A549 (cell line): ENCODE measurements at regions not wholly inside any gene's neighbourhood (a gene's known extent, or its start where the extent isn't known, plus 50 kb on each side); places are given as distances from the start of the nearest gene placed in this dataset.
A peak's percentile ranks its signal among the peaks of the same experiment; 100 is the strongest.

Source experiments
- ATAC-seq, 2 experiments: fragments of 200-7000 bp in 1 of 2; fragments of >200 bp in 1 of 2; cut with Nextera tagmentation in 1 of 2; cut with Tn5 transposase in 1 of 2; 3 replicates each; pipeline versions ENCODE4 v1.8.0 to v1.9.1; 2018 to 2020; ENCODE audit warnings: mild to moderate bottlenecking in 1 of 2, moderate library complexity in 1 of 2
- CTCF ChIA-PET: fragments of 300-600 bp; sonication (Branson Sonifier 250); formaldehyde crosslinking; extraction: SDS; loops from one replicate; lab custom pipeline; 2021; ENCODE audit warnings: antibody characterized with exemption, inconsistent platforms; lab: Yijun Ruan, JAX
- POLR2A ChIA-PET: fragments of 350-600 bp; formaldehyde crosslinking; extraction: SDS; loops from one replicate; lab custom pipeline; 2021; ENCODE audit warnings: antibody characterized with exemption, inconsistent platforms; lab: Yijun Ruan, JAX
- DNase-seq, 2 experiments: peaks; one replicate each; pipeline versions ENCODE4 v3.0.0 to v3.0.0-alpha.2; 2011 to 2016; ENCODE audit warnings: low read depth in 1 of 2, low spot score in 1 of 2
- FAIRE-seq: peaks from 2 replicates; lab custom pipeline; 2011; peaks lifted over from hg19 to GRCh38; lab: Jason Lieb, UNC
- H3K27ac ChIP-seq, 2 experiments: fragments of >200 bp; sonication (Bioruptor Twin); formaldehyde crosslinking; 3 replicates each; pipeline ENCODE4 v1.5.1; 2016 to 2017
- H3K4me1 ChIP-seq: fragments of >200 bp; sonication (Bioruptor Twin); formaldehyde crosslinking; 3 replicates; pipeline ENCODE4 v1.6.1; 2016
- H3K4me2 ChIP-seq: fragments of >200 bp; sonication (Bioruptor Twin); formaldehyde crosslinking; 3 replicates; pipeline ENCODE4 v1.6.1; 2016
- H3K4me3 ChIP-seq: fragments of >200 bp; sonication (Bioruptor Twin); formaldehyde crosslinking; 3 replicates; pipeline ENCODE4 v1.5.1; 2016
- H3K9me3 ChIP-seq: fragments of >200 bp; sonication (Bioruptor Twin); formaldehyde crosslinking; 3 replicates; pipeline ENCODE4 v1.6.1; 2016
- BCL3 ChIP-seq: fragments of >200 bp; sonication (Bioruptor Twin); formaldehyde crosslinking; IDR thresholded peaks from 3 replicates; pipeline ENCODE4 v1.6.1; 2016
- BHLHE40 ChIP-seq: IDR thresholded peaks from 2 replicates; pipeline ENCODE4 v1.6.1; 2012; ENCODE audit warnings: low read depth, low read length, inconsistent platforms
- CBX2 ChIP-seq: fragments of 200-600 bp; sonication (generic); IDR thresholded peaks from 2 replicates; pipeline ENCODE4 v1.6.1; 2016; ENCODE audit warnings: low read depth, mild to moderate bottlenecking, borderline replicate concordance
- CBX8 ChIP-seq: fragments of 200-600 bp; sonication (generic); IDR thresholded peaks from 2 replicates; pipeline ENCODE4 v1.6.1; 2016
- CEBPB ChIP-seq, 2 experiments: fragments of >200 bp in 1 of 2; sonication (Bioruptor Twin) in 1 of 2; formaldehyde crosslinking in 1 of 2; IDR thresholded peaks; 2 replicates each; pipeline ENCODE4 v1.6.1; 2012 to 2016
- CHD2 ChIP-seq: fragments of 150-350 bp; IDR thresholded peaks from 2 replicates; pipeline ENCODE4 v1.6.1; 2014; ENCODE audit warnings: low read length; ENCODE audit not compliant: partially characterized antibody
- CHD4 ChIP-seq: fragments of 200-600 bp; sonication (generic); IDR thresholded peaks from 2 replicates; pipeline ENCODE4 v1.6.1; 2016; ENCODE audit warnings: antibody characterized with exemption, mild to moderate bottlenecking, borderline replicate concordance
- ELK1 ChIP-seq: fragments of 150-350 bp; IDR thresholded peaks from 2 replicates; pipeline ENCODE4 v1.6.1; 2014; ENCODE audit warnings: low read depth, mild to moderate bottlenecking, low read length
- ESRRA ChIP-seq: fragments of 150-350 bp; IDR thresholded peaks from 2 replicates; pipeline ENCODE4 v1.6.1; 2014; ENCODE audit warnings: mild to moderate bottlenecking, low read length, borderline replicate concordance
- FOSB ChIP-seq: fragments of 250-450 bp; sonication (Bioruptor Pico); IDR thresholded peaks from 2 replicates; pipeline ENCODE4 v1.5.0; 2020; ENCODE audit warnings: mild to moderate bottlenecking, moderate library complexity
- GATA3 ChIP-seq: IDR thresholded peaks from 2 replicates; pipeline ENCODE4 v1.6.1; 2012; ENCODE audit warnings: borderline replicate concordance
- HEYL ChIP-seq: fragments of 250-450 bp; sonication (Bioruptor Pico); IDR thresholded peaks from 2 replicates; pipeline ENCODE4 v1.8.0; 2021; ENCODE audit warnings: mild to moderate bottlenecking, moderate library complexity
- HOXA7 ChIP-seq: fragments of 250-450 bp; sonication (Bioruptor Pico); IDR thresholded peaks from 2 replicates; pipeline ENCODE4 v1.5.0; 2020; ENCODE audit warnings: mild to moderate bottlenecking, moderate library complexity
- JUN ChIP-seq, 2 experiments: fragments of >200 bp; sonication (Bioruptor Twin); formaldehyde crosslinking; IDR thresholded peaks; 2 replicates in 1 of 2; 3 replicates in 1 of 2; pipeline ENCODE4 v1.6.1; 2016 to 2017
- JUNB ChIP-seq: fragments of >200 bp; sonication (Bioruptor Twin); formaldehyde crosslinking; IDR thresholded peaks from 2 replicates; pipeline ENCODE4 v1.6.1; 2016
- MAFK ChIP-seq: fragments of 450-650 bp; IDR thresholded peaks from 2 replicates; pipeline ENCODE4 v1.6.1; 2014; ENCODE audit not compliant: partially characterized antibody
- MAX ChIP-seq: IDR thresholded peaks from 2 replicates; pipeline ENCODE4 v1.6.1; 2012
- MAZ ChIP-seq: fragments of 150-350 bp; IDR thresholded peaks from 2 replicates; pipeline ENCODE4 v1.6.1; 2014; ENCODE audit warnings: antibody characterized with exemption, low read depth, low read length, borderline replicate concordance
- NPAS2 ChIP-seq: fragments of 250-450 bp; sonication (Bioruptor Pico); IDR thresholded peaks from 2 replicates; pipeline ENCODE4 v1.8.0; 2022; ENCODE audit warnings: mild to moderate bottlenecking, moderate library complexity, borderline replicate concordance
- NR3C1 ChIP-seq: fragments of >200 bp; sonication (Bioruptor Twin); formaldehyde crosslinking; IDR thresholded peaks from 3 replicates; pipeline ENCODE4 v1.6.1; 2017
- POLR2AphosphoS2 ChIP-seq: conservative IDR thresholded peaks from 2 replicates; pipeline ENCODE4 v1.6.1; 2012; ENCODE audit warnings: low read length, improper control_type of control experiment, inconsistent platforms
- RCOR1 ChIP-seq: fragments of 150-350 bp; IDR thresholded peaks from 2 replicates; pipeline ENCODE4 v1.6.1; 2014; ENCODE audit warnings: antibody characterized with exemption, low read length, low read depth
- RFX5 ChIP-seq: fragments of 450-650 bp; IDR thresholded peaks from 2 replicates; pipeline ENCODE4 v1.7.1; 2014; ENCODE audit warnings: antibody characterized with exemption, mild to moderate bottlenecking, moderate library complexity
- RNF2 ChIP-seq: fragments of 200-600 bp; sonication (generic); IDR thresholded peaks from 2 replicates; pipeline ENCODE4 v1.6.1; 2016; ENCODE audit warnings: low read depth, mild to moderate bottlenecking, antibody characterized with exemption, moderate library complexity, borderline replicate concordance
- SREBF2 ChIP-seq: fragments of 450-650 bp; IDR thresholded peaks from 2 replicates; pipeline ENCODE4 v1.6.1; 2014; ENCODE audit warnings: mild to moderate bottlenecking, moderate library complexity
- TFCP2L1 ChIP-seq: fragments of 250-450 bp; sonication (Bioruptor Pico); IDR thresholded peaks from 2 replicates; pipeline ENCODE4 v1.5.0; 2021; ENCODE audit warnings: mild to moderate bottlenecking
- TP53 ChIP-seq: fragments of 250-450 bp; sonication (Bioruptor Pico); IDR thresholded peaks from 2 replicates; pipeline ENCODE4 v1.5.0; 2021; ENCODE audit warnings: mild to moderate bottlenecking, moderate library complexity
- ZFP36 ChIP-seq: fragments of 450-650 bp; IDR thresholded peaks from 2 replicates; pipeline ENCODE4 v1.6.1; 2014; ENCODE audit warnings: borderline replicate concordance; ENCODE audit not compliant: partially characterized antibody
- ZNF302 ChIP-seq: fragments of 250-450 bp; sonication (Bioruptor Pico); IDR thresholded peaks from 2 replicates; pipeline ENCODE4 v1.9.0; 2021; ENCODE audit warnings: inconsistent platforms, mild to moderate bottlenecking, moderate library complexity
- WGBS: methylation state at CpG from one replicate; pipeline ENCODE4 v1.1.6; 2017; ENCODE audit errors: missing lambda C conversion rate; 5-methylcytosine and 5-hydroxymethylcytosine counted together
- TF ChIP-seq, protein P1 (sequence below): IDR thresholded peaks from 2 replicates; pipeline ENCODE4 v1.6.1; 2012; ENCODE audit warnings: low read depth, borderline replicate concordance
- TF ChIP-seq, protein P2 (sequence below): fragments of 250-450 bp; sonication (Bioruptor Pico); IDR thresholded peaks from 2 replicates; pipeline ENCODE4 v1.5.0; 2020; ENCODE audit warnings: low read depth, mild to moderate bottlenecking, moderate library complexity

DNA sequence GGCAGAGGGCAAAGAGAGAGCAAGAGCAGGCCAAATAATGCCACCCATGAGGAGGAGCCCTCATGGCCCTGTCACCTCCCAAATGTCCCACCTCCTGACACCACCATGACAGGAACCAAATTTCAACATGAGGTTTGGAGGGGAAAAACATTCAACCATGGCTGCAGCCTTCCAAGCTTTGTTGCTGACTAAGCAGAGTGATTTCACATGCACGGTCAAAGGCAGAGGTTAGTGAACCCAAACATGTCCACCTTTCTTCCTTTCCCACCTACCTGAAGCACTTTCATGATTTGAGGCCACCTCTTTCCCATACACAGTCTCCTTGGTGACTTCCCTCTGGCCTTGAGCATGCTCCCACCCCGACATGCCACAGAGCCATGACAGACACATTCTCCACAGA lies 89.7 kb downstream of the C11orf91 start:
- Histone ChIP-seq H3K4me3 (no peak overlapping the region), H3K4me1 (no peaks in the 10 kb centered on the region), H3K4me2 (no peak overlapping the region), H3K27ac (no peak overlapping the region), H3K9me3 (no peaks in the 10 kb centered on the region)
- ATAC-seq, result no peak
- POLR2A ChIA-PET, result no interaction called here
- DNase-seq, result no peak
- no peak for FAIRE-seq
- WGBS, result 83% methylated on average over 2 of the region's 2 CpGs
- CTCF ChIA-PET, result interaction anchor here (1.3 kb wide), 1 partner anchor 235 kb away, joined by 3 read pairs; the partner anchor contains the start of gene KIAA1549L
- TF ChIP-seq ESRRA (no peak), MAZ (no peak), MAFK (peak; percentile 74)

DNA sequence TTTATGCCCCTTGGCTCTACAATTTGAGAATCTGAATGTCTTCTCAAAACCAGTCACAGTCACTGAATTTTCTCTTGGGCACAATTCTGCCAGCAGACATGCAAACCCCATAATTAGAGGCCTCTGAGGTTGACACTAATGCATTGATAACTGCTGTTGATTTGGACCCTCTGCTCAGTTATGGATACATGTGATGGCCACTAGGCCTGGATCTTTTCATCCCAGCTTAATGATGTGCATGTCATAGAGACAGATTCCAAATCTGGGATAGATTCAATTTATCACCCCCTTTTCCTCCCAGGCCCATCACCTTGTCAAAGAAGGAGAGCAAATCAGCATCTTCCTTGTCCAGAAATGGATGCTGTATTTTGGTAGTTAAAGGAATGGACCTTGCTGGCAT lies 92.2 kb downstream of the C11orf91 start:
- ChIA-PET CTCF (no interaction called here), POLR2A (no interaction called here)
- ATAC-seq, result no peak
- no peak for DNase-seq
- TF ChIP-seq ZNF302 (CRISPR knock-in tag) (no peak), ELK1 (no peak), POLR2AphosphoS2 (no peak), CBX8 (no peak), BHLHE40 (no peak), JUN (IDR thresholded peaks at IDR 0.05) (no peak), GATA3 (no peak), CHD4 (no peak), ZFP36 (no peak), MAFK (no peak), NPAS2 (CRISPR knock-in tag) (no peak), MAX (no peak), SREBF2 (no peak), BCL3 (no peak), TFCP2L1 (CRISPR knock-in tag) (no peak), CHD2 (no peak), CBX2 (no peak), TP53 (CRISPR knock-in tag) (no peak), FOSB (CRISPR knock-in tag) (no peak)
- TF ChIP-seq, protein P1, sequence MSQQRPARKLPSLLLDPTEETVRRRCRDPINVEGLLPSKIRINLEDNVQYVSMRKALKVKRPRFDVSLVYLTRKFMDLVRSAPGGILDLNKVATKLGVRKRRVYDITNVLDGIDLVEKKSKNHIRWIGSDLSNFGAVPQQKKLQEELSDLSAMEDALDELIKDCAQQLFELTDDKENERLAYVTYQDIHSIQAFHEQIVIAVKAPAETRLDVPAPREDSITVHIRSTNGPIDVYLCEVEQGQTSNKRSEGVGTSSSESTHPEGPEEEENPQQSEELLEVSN, result no peak
- Histone ChIP-seq H3K27ac (no peak overlapping the region), H3K4me2 (no peak overlapping the region), H3K4me3 (no peak overlapping the region), H3K4me1 (no peaks in the 10 kb centered on the region), H3K9me3 (no peaks in the 10 kb centered on the region)
- FAIRE-seq, result no peak

DNA sequence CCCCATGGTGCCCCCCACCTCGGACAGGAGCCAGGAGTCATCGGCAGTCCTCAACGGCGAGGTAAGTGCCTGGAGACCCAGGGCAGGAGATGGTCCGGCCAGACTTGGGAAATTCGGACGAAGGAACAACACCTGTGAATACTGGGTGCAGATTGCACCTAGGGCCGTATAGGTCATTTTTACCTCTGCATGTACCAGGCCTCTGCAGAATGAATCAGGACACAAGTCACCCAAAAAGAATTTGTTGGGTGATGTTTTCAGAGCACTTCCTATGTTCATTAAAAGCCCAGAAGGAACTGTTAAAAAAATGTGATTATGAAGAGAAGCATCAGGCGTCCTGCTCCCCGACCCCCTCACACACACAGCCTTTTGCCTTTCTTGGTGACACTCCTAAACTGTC lies 93.9 kb downstream of the C11orf91 start:
- DNase-seq (no peak), FAIRE-seq (no peak), ATAC-seq (no peak)
- H3K27ac ChIP-seq, result no peak overlapping the region
- H3K4me3 ChIP-seq, result no peak overlapping the region
- no peaks in the 10 kb centered on the region for H3K4me1 ChIP-seq
- no peak for TF ChIP-seq RNF2
- TF ChIP-seq, protein P2, sequence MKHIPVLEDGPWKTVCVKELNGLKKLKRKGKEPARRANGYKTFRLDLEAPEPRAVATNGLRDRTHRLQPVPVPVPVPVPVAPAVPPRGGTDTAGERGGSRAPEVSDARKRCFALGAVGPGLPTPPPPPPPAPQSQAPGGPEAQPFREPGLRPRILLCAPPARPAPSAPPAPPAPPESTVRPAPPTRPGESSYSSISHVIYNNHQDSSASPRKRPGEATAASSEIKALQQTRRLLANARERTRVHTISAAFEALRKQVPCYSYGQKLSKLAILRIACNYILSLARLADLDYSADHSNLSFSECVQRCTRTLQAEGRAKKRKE (CRISPR knock-in tag), result no peak
- no peak for TF ChIP-seq JUNB
- TF ChIP-seq NR3C1, result no peak
- TF ChIP-seq RFX5, result no peak
- no peak for TF ChIP-seq HEYL
- no peak for TF ChIP-seq CBX8
- no peak for TF ChIP-seq FOSB (CRISPR knock-in tag)
- no peak for TF ChIP-seq SREBF2
- no peak for TF ChIP-seq HOXA7 (CRISPR knock-in tag)
- no peak for TF ChIP-seq BCL3
- no peak for TF ChIP-seq RCOR1
- TF ChIP-seq CEBPB (IDR thresholded peaks at IDR 0.05), result no peak
- TF ChIP-seq, protein P1, result no peak
- H3K9me3 ChIP-seq, result no peaks in the 10 kb centered on the region
- no peak overlapping the region for H3K4me2 ChIP-seq
- ChIA-PET POLR2A (no interaction called here), CTCF (interaction anchor here (0.9 kb wide), 1 partner anchor 38 kb away, joined by 3 read pairs; no protein-coding TSS in a partner anchor)
- 82% methylated on average over 10 of the region's 10 CpGs for WGBS
